ENCODE measurements at regions not wholly inside any gene's neighbourhood (a gene's known extent, or its start where the extent isn't known, plus 50 kb on each side); places are given as distances from the start of the nearest gene placed in this dataset.

GRCh38 chr9:118446943-118447639 is 742.9 kb downstream of the TLR4 start:
- ChIA-PET RAD21 (ENCODE audit: unreplicated experiment) (no interaction called here), SMC1A (ENCODE audit: uncharacterized antibody, unreplicated experiment) (no interaction called here), CTCF (no interaction called here), POLR2A (no interaction called here)
- 39% methylated on average over 9 of the region's 9 CpGs for WGBS (ENCODE audit: insufficient coverage, insufficient replicate concordance, low lambda C conversion rate, missing lambda C conversion rate)
- Histone ChIP-seq H2AFZ (ENCODE audit: control insufficient read depth, low read depth, low read length) (no peak overlapping the region), H3K4me3 (no peak overlapping the region), H3K4me2 (ENCODE audit: control insufficient read depth, insufficient read depth) (no peak overlapping the region), H3K36me3 (ENCODE audit: control insufficient read depth in 2 of 2, insufficient read depth in 2 of 2, low read length in 1 of 2) (no peaks in the 10 kb centered on the region), H3K79me2 (ENCODE audit: control insufficient read depth, insufficient read depth, low read length) (no peaks in the 10 kb centered on the region), H3K27me3 (replicated peaks in 1 of 2; ENCODE audit: control insufficient read depth in 2 of 2, insufficient read depth in 2 of 2, low read length in 1 of 2) (no peaks in the 10 kb centered on the region), H4K20me1 (ENCODE audit: control insufficient read depth, insufficient read depth) (no peaks in the 10 kb centered on the region), H3K27ac (ENCODE audit: control insufficient read depth, insufficient read depth) (no peak overlapping the region), H3K9me3 (replicated peaks; ENCODE audit: control insufficient read depth, insufficient read depth, low read length) (no peaks in the 10 kb centered on the region), H3K9ac (ENCODE audit: control insufficient read depth, insufficient read depth, low read length) (no peak overlapping the region), H3K4me1 (ENCODE audit: control insufficient read depth, insufficient read depth, low read length) (no peaks in the 10 kb centered on the region)
- intact Hi-C loops (cut with micrococcal nuclease; ENCODE audit: unreplicated experiment) = no loop called here
- DNase-seq (ENCODE audit: low read depth, low spot score) (no peak), FAIRE-seq (no peak), ATAC-seq (no peak)
- in situ Hi-C loops (cut with MboI) = no loop called here
- TF ChIP-seq GABPA (IDR thresholded peaks at IDR 0.05; ENCODE audit: low read depth) (no peak), TBL1XR1 (IDR thresholded peaks at IDR 0.05; ENCODE audit: low read depth, low read length) (no peak), MEF2B (IDR thresholded peaks at IDR 0.05; ENCODE audit: partially characterized antibody, poor library complexity, severe bottlenecking) (no peak), CTCF (IDR thresholded peaks at IDR 0.05 in 2 of 3, conservative IDR thresholded peaks at IDR 0.05 in 1 of 3; ENCODE audit: control insufficient read depth in 2 of 3, extremely low read depth in 1 of 3, insufficient read depth in 1 of 3, low read depth in 3 of 3, low read length in 3 of 3) (no peak), IRF3 (IDR thresholded peaks at IDR 0.05) (no peak), ZSCAN29 (IDR thresholded peaks at IDR 0.05) (no peak), RB1 (IDR thresholded peaks at IDR 0.05; ENCODE audit: borderline replicate concordance) (no peak), RBBP5 (conservative IDR thresholded peaks at IDR 0.05) (no peak), ZZZ3 (IDR thresholded peaks at IDR 0.05; ENCODE audit: control insufficient read depth, insufficient read length, low read depth) (no peak), SIX5 (IDR thresholded peaks at IDR 0.05; ENCODE audit: low read depth, low read length, severe bottlenecking) (no peak), POLR2AphosphoS2 (IDR thresholded peaks at IDR 0.05; ENCODE audit: low read depth, low read length) (no peak)
- BruUV-seq (replicated peaks) = no TSS peak

All from GM12878 (cell line).